ENCODE measurements at regions not wholly inside any gene's neighbourhood (a gene's known extent, or its start where the extent isn't known, plus 50 kb on each side); places are given as distances from the start of the nearest gene placed in this dataset.

DNA sequence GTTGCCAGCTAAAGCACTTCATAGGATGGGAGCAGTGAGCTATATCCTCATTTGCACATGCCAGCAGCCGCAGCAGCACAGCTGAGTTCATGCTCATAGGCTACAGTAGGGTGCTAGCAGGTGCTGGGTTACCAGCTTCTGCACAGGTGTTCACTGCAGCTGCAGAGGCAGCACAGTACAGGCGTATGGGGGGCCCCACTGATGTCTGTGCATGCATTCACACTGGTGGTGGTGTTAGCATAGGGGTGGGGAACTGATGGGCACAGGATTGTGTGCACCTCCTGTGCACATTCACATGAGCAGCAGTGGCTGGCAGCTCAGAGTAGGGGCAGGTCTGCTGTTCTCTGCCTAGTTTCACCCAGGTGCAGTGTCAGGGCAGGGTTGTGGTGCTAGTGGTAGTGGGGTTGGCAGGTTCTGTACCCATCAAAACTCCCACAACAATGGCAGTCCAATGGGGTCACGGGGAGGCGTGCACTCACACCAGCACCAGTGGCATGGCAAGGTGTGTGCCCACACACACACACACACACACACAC, 58.9 kb upstream of the IRAK1BP1 start:
- Histone ChIP-seq H3K36me3 (replicated peaks in 1 of 2; ENCODE audit: control insufficient read depth in 1 of 2, insufficient read depth in 2 of 2, low read length in 1 of 2) (no peaks in the 10 kb centered on the region), H2AFZ (ENCODE audit: low read depth) (no peak overlapping the region), H3K4me2 (no peak overlapping the region), H3K4me3 (ENCODE audit: low read depth in 2 of 2, low read length in 1 of 2) (no peak overlapping the region), H4K20me1 (ENCODE audit: insufficient read depth) (no peaks in the 10 kb centered on the region), H3K9ac (no peak overlapping the region), H3K9me3 (no peaks in the 10 kb centered on the region), H3F3A (replicated peaks; ENCODE audit: insufficient read depth) (no peaks in the 10 kb centered on the region), H3K79me2 (ENCODE audit: insufficient read depth) (no peaks in the 10 kb centered on the region), H3K9me2 (no peaks in the 10 kb centered on the region), H3K4me1 (ENCODE audit: control insufficient read depth in 1 of 2, insufficient read depth in 2 of 2, low read depth in 1 of 2, low read length in 1 of 2) (no peaks in the 10 kb centered on the region), H3K27me3 (ENCODE audit: insufficient read depth) (no peaks in the 10 kb centered on the region; the same call in 1 of the 2 replicates), H3K27ac (ENCODE audit: low read depth in 2 of 2, low read length in 1 of 2) (no peak overlapping the region)
- TF ChIP-seq FOSL2 (IDR thresholded peaks at IDR 0.05; ENCODE audit: borderline replicate concordance, low read depth) = no peak
- TF ChIP-seq JUND (IDR thresholded peaks at IDR 0.05) = no peak
- TF ChIP-seq, protein P1, sequence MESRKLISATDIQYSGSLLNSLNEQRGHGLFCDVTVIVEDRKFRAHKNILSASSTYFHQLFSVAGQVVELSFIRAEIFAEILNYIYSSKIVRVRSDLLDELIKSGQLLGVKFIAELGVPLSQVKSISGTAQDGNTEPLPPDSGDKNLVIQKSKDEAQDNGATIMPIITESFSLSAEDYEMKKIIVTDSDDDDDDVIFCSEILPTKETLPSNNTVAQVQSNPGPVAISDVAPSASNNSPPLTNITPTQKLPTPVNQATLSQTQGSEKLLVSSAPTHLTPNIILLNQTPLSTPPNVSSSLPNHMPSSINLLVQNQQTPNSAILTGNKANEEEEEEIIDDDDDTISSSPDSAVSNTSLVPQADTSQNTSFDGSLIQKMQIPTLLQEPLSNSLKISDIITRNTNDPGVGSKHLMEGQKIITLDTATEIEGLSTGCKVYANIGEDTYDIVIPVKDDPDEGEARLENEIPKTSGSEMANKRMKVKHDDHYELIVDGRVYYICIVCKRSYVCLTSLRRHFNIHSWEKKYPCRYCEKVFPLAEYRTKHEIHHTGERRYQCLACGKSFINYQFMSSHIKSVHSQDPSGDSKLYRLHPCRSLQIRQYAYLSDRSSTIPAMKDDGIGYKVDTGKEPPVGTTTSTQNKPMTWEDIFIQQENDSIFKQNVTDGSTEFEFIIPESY (IDR thresholded peaks at IDR 0.05; ENCODE audit: borderline replicate concordance, low read depth) = no peak
- TF ChIP-seq, protein P2, sequence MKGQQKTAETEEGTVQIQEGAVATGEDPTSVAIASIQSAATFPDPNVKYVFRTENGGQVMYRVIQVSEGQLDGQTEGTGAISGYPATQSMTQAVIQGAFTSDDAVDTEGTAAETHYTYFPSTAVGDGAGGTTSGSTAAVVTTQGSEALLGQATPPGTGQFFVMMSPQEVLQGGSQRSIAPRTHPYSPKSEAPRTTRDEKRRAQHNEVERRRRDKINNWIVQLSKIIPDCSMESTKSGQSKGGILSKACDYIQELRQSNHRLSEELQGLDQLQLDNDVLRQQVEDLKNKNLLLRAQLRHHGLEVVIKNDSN (IDR thresholded peaks at IDR 0.05; ENCODE audit: borderline replicate concordance, low read depth) = no peak
- no peak for TF ChIP-seq TEAD4 (IDR thresholded peaks at IDR 0.05; ENCODE audit: borderline replicate concordance, insufficient read depth)
- TF ChIP-seq FOXJ3 (CRISPR knock-in tag; IDR thresholded peaks at IDR 0.05) = no peak
- TF ChIP-seq NRF1 (IDR thresholded peaks at IDR 0.05; ENCODE audit: low read depth, low read length) = no peak
- TF ChIP-seq TCF12 (IDR thresholded peaks at IDR 0.05) = no peak
- TF ChIP-seq, protein P3, sequence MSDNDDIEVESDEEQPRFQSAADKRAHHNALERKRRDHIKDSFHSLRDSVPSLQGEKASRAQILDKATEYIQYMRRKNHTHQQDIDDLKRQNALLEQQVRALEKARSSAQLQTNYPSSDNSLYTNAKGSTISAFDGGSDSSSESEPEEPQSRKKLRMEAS (IDR thresholded peaks at IDR 0.05; ENCODE audit: low read depth) = no peak
- TF ChIP-seq RXRA (IDR thresholded peaks at IDR 0.05; ENCODE audit: borderline replicate concordance, low read depth) = no peak
- no peak for TF ChIP-seq RFX5 (IDR thresholded peaks at IDR 0.05; ENCODE audit: low read length)
- no peak for TF ChIP-seq YY1 (IDR thresholded peaks at IDR 0.05; ENCODE audit: low read depth)
- TF ChIP-seq EZH2phosphoT487 (IDR thresholded peaks at IDR 0.05; ENCODE audit: borderline replicate concordance, low read depth) = no peak
- TF ChIP-seq EP300 (IDR thresholded peaks at IDR 0.05; ENCODE audit: borderline replicate concordance in 1 of 2, low read depth in 1 of 2, low read length in 1 of 2) = no peak
- no peak for TF ChIP-seq GABPA (IDR thresholded peaks at IDR 0.05; ENCODE audit: low read depth)
- TF ChIP-seq, protein P4, sequence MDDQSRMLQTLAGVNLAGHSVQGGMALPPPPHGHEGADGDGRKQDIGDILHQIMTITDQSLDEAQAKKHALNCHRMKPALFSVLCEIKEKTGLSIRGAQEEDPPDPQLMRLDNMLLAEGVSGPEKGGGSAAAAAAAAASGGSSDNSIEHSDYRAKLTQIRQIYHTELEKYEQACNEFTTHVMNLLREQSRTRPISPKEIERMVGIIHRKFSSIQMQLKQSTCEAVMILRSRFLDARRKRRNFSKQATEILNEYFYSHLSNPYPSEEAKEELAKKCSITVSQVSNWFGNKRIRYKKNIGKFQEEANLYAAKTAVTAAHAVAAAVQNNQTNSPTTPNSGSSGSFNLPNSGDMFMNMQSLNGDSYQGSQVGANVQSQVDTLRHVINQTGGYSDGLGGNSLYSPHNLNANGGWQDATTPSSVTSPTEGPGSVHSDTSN (IDR thresholded peaks at IDR 0.05) = no peak
- no peak for DNase-seq
- POLR2A ChIA-PET = no interaction called here
- CTCF ChIA-PET = no interaction called here
- whole genome bisulfite sequencing (ENCODE audit: low lambda C conversion rate) = 17% methylated on average over 1 of the region's 4 CpGs
